HG03039 (cell line): ENCODE measurements at regions not wholly inside any gene's neighbourhood (a gene's known extent, or its start where the extent isn't known, plus 50 kb on each side); places are given as distances from the start of the nearest gene placed in this dataset.

ENCODE experiments used
- ATAC-seq: cut with Tn5 transposase; IDR thresholded peaks from one replicate; pipeline ENCODE4 v1.9.1; 2021; ENCODE audit warnings: mild to moderate bottlenecking, moderate library complexity; ENCODE audit not compliant: unreplicated experiment

DNA sequence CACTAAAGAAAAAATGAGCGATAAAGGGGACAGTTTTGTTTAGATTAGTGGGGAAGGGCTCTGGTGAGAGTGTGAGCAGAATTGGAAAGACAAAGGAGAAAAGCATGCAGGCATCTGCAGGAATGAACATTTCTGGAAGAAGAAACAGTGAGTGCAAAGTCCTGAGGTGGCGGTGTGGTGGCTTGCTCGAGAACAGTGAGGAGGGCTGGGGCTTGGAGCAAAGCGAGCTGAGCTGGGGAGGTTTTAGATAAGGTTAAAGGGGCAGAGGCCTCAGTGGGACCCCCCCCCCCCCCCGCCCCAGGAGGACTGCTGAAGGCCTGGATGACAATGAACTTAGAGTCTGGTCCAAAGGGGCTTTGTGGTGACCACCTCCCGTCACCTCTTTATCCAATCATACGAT lies 202.7 kb upstream of the MVB12B start:
- no peak for ATAC-seq

DNA sequence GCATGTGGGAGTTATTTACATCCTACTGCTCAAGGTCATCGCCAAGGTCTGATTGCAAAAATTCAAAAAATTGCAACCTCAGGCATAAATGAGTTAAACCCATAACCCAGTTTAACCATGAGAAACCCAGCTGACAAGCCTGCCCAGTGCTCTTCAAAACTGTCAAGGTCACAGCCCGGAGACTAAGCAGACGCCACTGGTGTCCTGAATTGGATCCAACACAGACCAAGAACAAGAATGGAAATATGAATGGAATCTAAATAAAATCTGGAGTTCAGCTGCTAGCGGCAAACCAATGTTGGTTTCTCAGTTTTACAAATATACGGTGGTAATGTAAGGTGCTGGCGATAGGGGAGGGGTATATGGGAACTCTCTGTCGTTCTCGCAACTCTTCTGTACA lies 201.5 kb upstream of the MVB12B start:
- ATAC-seq = no peak

GRCh38 chr9:126125577-126125976 lies 201.1 kb upstream of the MVB12B start:
- no peak for ATAC-seq

DNA sequence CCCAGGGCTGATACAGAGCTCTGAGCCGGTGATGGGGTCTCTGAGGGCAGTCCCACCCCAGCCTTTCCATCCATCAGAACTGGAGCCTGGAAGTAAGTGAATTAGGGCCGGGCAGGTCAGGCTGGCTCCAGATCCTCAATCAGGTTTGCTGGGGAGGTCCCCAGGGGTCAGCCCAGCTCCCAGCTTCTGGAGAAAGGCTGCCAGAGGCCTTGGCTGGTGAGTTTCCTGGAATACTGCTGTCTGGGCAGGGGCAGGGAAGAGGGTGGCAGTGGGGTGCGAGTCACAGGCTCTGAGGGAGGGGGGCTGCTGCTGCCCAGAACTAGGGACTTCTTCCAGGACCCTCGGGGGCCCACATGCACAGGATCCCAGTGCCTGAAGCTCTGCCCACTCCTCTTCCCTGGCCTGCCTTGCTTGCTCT lies 200.6 kb upstream of the MVB12B start:
- no peak for ATAC-seq

DNA sequence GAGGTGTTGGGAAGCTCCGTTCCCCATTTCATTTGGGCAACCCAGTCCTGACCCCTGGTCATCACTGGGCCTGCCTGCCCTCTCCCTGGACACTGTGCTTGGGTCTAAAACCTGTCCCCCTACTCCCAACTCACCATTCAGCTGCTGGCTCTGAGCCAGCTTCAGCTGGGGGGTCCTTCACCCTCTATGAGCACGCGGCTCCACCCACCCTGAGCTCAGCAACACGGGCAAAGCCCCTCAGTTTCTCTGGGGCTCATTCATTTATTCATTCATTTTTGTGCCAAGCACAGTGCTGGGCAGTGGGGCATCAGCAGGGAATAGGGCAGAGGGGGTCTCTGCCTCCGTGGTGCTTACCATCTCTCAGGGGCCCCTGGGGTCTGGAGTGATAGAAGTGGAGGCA lies 199.8 kb upstream of the MVB12B start:
- no peak for ATAC-seq

DNA sequence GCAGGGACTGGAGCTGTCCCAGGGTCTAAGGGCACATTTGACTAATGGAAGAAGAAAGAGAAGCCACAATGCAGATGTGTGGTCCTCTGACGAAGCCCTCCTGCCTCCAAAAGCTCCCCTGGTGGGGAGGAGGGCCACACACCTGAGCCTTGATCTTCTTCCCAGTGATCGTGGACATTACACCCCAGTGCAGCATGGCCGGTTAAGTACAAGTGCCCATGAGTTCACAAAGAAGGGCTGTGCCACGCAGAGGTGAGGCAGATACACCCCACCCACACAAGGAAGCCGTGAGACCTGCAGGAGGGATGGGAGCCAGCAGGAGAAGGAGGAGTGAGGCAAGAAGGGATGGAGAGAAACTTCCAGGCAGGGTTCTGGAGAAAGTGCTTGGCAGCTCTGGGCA lies 199.0 kb upstream of the MVB12B start:
- no peak for ATAC-seq

GRCh38 chr9:126128494-126129142 lies 198.0 kb upstream of the MVB12B start:
- no peak for ATAC-seq

DNA sequence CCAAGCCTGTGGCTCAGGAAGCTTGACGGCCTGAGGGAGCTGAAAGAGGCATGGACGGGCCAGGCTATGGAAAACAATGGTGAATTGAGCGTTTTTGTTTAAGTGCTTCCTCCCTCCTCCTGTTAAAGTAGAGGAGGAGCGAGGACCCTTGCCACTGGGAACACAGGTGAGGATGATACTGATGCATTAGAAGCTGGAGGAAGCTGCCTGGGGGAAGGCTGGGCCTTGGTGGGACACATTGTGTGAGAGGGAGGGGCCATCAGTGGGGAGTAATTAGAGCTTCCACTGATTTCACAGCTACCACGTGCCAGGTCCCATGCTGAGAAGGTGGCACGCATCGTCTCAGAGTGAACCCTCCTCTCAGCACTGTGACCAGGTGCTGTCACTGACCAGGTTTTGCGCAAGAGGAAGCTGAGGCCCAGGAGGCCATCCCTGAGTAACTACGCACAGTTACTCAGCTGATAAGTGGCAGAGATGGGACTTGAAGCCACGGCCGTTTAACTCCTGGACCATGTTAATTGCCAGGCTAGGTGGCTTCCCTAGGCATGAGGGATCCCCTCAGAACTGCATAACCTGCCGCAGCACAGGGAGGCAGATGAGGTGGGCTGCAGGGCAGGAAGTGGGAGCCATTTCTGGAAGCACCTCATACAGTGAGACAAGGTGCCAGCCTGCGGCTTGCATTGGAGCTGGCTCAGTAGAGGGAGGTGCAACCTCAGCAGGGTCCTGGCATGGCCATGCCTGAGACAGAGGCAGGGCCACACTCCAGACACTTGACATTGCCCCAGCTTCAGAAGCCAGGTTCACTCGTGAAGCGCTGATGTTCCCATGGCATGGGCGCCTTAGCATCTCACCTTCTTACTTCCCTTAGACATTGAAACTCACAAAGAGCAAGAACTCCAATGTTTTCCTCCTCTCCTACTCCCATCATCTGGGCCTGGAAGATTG lies 195.3 kb upstream of the MVB12B start:
- no peak for ATAC-seq

DNA sequence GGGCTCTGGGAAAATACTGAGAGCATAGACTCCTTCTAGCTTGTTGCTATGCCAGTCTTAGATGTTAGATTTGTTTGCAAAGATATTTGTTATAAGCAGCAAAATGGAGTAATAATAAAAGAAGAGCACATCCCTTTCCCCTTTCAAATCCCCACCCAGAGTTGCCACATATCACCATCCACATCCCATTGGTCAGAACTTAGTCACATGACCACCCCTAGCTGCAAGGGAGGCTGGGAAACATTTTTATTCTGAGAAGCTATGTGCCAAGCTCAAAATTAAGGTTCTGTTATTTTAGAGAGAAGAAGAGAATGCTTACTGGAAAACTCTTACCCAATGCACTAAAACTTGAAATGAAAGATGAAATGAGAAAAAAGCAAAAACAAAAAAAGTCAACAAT lies 193.9 kb upstream of the MVB12B start:
- ATAC-seq = no peak

DNA sequence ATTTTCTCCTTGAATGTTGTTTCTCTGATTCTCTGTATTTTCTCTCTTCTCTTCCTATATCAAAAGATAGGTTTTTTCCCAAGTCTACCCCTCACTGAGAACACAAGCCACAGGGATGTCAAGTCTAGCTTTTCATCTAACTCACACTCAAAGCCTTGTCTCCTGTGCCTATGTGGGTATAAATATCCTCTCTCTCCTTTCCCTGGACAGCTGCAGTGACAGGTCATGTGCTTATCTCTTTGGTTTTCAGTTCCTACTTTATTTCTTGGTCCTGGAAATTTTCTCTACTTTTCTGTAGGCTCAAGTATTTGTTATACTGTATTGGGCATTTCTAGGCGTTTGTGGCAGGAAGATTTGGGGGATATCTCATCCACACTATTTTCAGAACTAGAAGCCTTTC lies 182.4 kb upstream of the MVB12B start:
- no peak for ATAC-seq

DNA sequence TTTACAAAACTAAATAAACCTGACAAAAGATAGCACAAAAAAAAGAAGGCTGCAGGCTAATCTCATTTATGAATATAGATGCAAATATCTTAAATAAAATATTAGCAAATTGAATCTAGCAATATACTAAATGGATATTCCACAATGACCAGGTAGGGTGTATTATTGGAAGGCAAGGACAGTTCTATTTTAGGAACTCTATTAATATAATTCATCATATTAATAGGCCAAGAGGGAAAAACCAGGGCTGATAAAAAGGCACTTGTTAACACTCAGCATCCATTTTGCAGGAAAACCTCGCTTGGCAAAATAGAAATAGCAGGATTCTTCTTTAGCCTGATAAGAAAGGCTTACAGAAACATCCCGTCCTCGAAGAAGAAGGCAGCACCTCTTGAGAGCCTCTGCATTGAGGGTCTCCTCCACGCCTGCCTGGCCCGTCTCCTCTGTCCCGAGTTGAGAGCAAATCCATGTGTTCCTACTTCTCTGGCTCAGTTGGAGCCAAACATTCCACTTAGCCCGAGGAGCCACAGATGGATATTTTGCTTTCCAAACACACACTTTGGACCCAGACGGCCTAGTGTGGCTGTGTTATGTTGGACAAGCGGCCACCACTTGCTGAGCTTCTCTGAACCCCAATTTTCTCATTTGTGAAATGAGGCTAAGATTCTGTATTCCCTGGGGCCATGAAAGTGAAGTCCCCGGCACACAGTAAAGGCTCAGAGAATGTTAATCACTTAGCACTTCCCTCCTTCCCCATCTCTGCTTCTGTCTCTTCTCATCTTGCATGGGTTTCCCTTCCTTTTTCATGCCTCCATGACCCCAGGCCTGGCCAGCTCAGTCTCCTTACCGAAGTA lies 181.8 kb upstream of the MVB12B start:
- no peak for ATAC-seq

DNA sequence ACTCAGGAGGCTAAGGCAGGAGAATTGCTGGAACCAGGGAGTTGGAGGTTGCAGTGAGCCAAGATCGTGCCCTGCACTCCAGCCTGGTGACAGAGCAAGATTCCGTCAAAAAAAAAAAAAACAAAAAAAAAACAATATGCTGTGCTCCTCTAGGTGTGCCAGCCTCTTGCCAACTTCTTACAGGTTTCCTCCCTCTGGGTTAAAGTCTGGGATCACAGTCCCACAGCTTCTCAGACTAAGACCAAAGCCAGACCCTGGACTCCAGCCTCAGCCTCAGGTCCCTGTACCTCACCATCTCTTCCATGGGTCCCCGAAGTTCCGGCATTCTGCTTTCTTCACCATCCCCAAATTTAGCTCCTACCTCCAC lies 180.8 kb upstream of the MVB12B start:
- ATAC-seq = no peak

DNA sequence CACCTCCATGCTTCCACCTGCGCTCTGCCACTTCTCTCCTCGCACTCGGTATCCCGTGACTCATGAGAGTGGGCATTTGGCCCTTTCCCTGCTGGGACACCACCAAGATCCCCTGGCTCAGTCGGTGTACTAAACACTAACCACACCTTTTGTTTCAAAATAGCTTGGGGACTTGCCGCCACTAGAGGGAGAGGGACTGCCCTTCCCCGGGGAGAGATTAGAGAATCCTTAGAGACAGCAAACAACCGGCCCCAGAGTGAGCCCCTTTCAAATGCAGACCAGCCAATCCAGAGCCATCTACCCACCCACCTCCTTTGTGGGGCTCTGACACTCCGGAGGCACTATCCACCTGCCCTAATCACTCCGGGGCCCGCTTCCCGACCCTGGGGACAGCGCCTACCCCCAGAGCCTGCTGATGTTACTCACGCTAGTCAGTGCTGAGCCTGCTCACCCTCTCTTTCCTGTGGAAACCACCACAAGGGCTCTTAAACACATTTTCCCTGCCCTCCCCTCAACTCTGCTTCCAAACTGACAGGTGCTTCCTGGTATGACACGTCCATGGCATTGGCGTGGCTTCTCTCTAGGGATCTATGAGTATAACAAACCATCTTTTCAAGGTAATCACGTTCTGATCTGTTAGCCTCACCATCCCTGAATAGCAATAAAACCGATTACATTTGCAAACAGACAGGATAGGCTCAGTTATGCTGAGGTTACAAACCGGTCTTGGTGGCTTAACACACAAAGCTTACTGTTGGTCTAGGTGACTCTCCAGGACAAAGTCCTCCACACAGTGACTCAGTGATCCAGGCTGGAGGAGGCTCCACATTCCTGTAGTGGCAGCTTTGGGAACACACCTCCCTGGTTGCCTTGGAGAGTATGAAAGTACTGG lies 180.1 kb upstream of the MVB12B start:
- ATAC-seq = peak; percentile 60

DNA sequence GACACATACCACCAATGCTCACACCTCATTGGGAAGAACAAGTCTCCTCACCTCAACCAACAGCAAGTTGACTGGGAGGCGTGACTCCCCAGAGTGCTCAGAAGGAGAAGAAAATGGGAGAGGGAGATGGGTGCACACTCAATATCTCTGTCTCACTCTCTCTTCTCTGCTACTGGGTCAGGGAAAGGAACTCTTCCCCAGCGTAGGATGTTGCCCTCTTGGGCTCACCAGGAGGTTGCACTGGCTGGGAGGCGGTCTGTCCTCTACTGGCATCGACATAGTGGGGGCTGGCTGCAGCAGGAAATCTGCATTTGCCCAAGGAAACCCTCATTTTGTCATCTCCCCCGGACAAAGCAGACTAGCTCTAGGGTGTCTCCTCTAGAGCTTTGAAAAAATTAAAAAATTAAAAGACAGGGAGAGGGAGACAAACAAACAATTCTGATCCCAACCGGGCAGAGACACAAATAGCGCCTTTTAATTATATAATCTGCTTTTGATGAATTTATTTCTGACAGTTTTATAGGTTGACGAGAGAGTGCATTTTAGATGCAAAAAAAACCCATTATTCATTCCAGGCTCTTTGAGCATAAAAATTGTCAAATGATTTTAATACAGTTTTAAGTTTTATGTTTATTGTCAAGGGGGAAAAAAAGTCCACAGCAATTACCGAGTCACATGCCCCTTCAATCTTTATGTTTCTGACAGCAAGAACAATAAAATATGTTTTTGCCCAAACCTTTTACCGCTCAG lies 179.3 kb upstream of the MVB12B start:
- no peak for ATAC-seq

GRCh38 chr9:126147936-126148870 lies 178.4 kb upstream of the MVB12B start:
- no peak for ATAC-seq

DNA sequence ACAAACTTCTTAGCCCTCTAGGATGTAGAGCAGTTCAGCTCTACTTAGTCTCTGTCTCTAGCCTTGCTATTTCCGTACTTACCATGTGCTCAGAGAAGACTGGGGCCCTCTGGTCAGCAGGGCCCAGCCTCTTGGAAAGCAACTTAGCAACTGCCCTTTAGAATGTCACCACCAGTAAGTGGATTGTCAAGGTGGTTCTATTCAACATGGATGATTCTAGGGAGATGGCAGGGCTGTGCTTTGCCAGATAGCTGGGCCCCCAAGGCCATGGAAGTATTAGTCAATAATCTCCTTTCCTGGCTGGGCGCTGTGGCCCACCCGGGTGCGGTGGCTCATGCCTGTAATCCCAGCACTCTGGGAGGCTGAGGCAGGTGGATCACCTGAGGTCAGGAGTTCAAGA lies 177.6 kb upstream of the MVB12B start:
- no peak for ATAC-seq

- no peak for ATAC-seq
Measured at GRCh38 chr9:126149661-126150060, 177.0 kb upstream of the MVB12B start.

- no peak for ATAC-seq
Measured at GRCh38 chr9:126150411-126151030, 176.1 kb upstream of the MVB12B start.
